Neutrophil (primary cell): ENCODE measurements at regions not wholly inside any gene's neighbourhood (a gene's known extent, or its start where the extent isn't known, plus 50 kb on each side); places are given as distances from the start of the nearest gene placed in this dataset.

Experiments used
- H3K27ac ChIP-seq: fragments of 200-600 bp; sonication (generic); 2 replicates; pipeline ENCODE4 v1.5.1; 2016; ENCODE audit warnings: mild to moderate bottlenecking, moderate library complexity
- H3K27me3 ChIP-seq: fragments of 200-600 bp; sonication (generic); 2 replicates; pipeline ENCODE4 v1.6.0; 2016; ENCODE audit warnings: mild to moderate bottlenecking
- H3K36me3 ChIP-seq: fragments of 200-600 bp; sonication (generic); 2 replicates; pipeline ENCODE4 v1.5.1; 2017
- H3K4me1 ChIP-seq, 2 experiments: fragments of 200-600 bp in 1 of 2; sonication (generic) in 1 of 2; 1 replicate in 1 of 2; 2 replicates in 1 of 2; pipeline versions ENCODE4 v1.5.1 to v1.6.1; 2013 to 2016; ENCODE audit warnings: low read depth in 1 of 2, low read length in 1 of 2, mild to moderate bottlenecking in 1 of 2, moderate library complexity in 1 of 2; ENCODE audit not compliant: control insufficient read depth in 1 of 2, insufficient read depth in 1 of 2
- H3K4me3 ChIP-seq, 2 experiments: fragments of 200-600 bp in 1 of 2; sonication (generic) in 1 of 2; 1 replicate in 1 of 2; 2 replicates in 1 of 2; pipeline ENCODE4 v1.5.1; 2013 to 2016; ENCODE audit warnings: low read depth in 1 of 2, low read length in 1 of 2, mild to moderate bottlenecking in 1 of 2, moderate library complexity in 1 of 2
- H3K9me3 ChIP-seq: fragments of 200-600 bp; sonication (generic); 2 replicates; pipeline ENCODE4 v1.5.1; 2016
- CTCF ChIP-seq: fragments of 200-600 bp; sonication (generic); IDR thresholded peaks from 2 replicates; pipeline ENCODE4 v1.5.1; 2016; ENCODE audit warnings: antibody characterized with exemption

- Histone ChIP-seq H3K27ac (no peak overlapping the region), H3K4me3 (no peak overlapping the region), H3K36me3 (no peaks in the 10 kb centered on the region), H3K27me3 (no peaks in the 10 kb centered on the region), H3K4me1 (no peaks in the 10 kb centered on the region), H3K9me3 (no peaks in the 10 kb centered on the region)
- no peak for TF ChIP-seq CTCF
Measured at GRCh38 chr5:100249884-100250269, 285.3 kb upstream of the FAM174A start.

- Histone ChIP-seq H3K36me3 (no peaks in the 10 kb centered on the region), H3K27ac (no peak overlapping the region), H3K4me1 (no peaks in the 10 kb centered on the region), H3K4me3 (no peak overlapping the region), H3K27me3 (no peaks in the 10 kb centered on the region), H3K9me3 (no peaks in the 10 kb centered on the region)
- no peak for TF ChIP-seq CTCF
Measured at GRCh38 chr5:100249211-100249883, 285.8 kb upstream of the FAM174A start.

GRCh38 chr5:100232736-100233135 lies 302.4 kb upstream of the FAM174A start:
- H3K36me3 ChIP-seq = no peaks in the 10 kb centered on the region
- H3K4me3 ChIP-seq = no peak overlapping the region
- H3K9me3 ChIP-seq = no peaks in the 10 kb centered on the region
- no peaks in the 10 kb centered on the region for H3K27me3 ChIP-seq
- H3K27ac ChIP-seq = no peak overlapping the region
- no peaks in the 10 kb centered on the region for H3K4me1 ChIP-seq
- no peak for TF ChIP-seq CTCF

GRCh38 chr5:100188778-100189177 lies 346.4 kb upstream of the FAM174A start:
- Histone ChIP-seq H3K4me1 (no peaks in the 10 kb centered on the region), H3K36me3 (no peaks in the 10 kb centered on the region), H3K9me3 (no peaks in the 10 kb centered on the region), H3K27me3 (no peaks in the 10 kb centered on the region), H3K27ac (no peak overlapping the region), H3K4me3 (no peak overlapping the region)
- no peak for TF ChIP-seq CTCF

GRCh38 chr5:100188339-100188738 lies 346.8 kb upstream of the FAM174A start:
- Histone ChIP-seq H3K4me3 (no peak overlapping the region), H3K27ac (no peak overlapping the region), H3K9me3 (no peaks in the 10 kb centered on the region), H3K4me1 (no peaks in the 10 kb centered on the region), H3K36me3 (no peaks in the 10 kb centered on the region), H3K27me3 (no peaks in the 10 kb centered on the region)
- no peak for TF ChIP-seq CTCF
